Prostate gland (tissue), 2 donors: ENCODE measurements at regions not wholly inside any gene's neighbourhood (a gene's known extent, or its start where the extent isn't known, plus 50 kb on each side); places are given as distances from the start of the nearest gene placed in this dataset.

Experiments used
- DNase-seq: peaks from one replicate; pipeline ENCODE4 v3.0.0-alpha.2; 2019; ENCODE audit warnings: low spot score
- H3K27ac ChIP-seq, 2 donors: fragments of 200-600 bp; sonication (generic); 2 replicates each; pipeline ENCODE4 v1.5.1; 2017 to 2019
- H3K27me3 ChIP-seq: fragments of 200-600 bp; sonication (generic); replicated peaks from 2 replicates; pipeline ENCODE4 v1.5.1; 2019; ENCODE audit not compliant: insufficient read depth
- H3K36me3 ChIP-seq, 2 donors: fragments of 200-600 bp; sonication (generic); 1 replicate in 1 of 2; 2 replicates in 1 of 2; pipeline versions ENCODE4 v1.5.1 to v1.8.1; 2017 to 2019
- H3K4me1 ChIP-seq: fragments of 200-600 bp; sonication (generic); replicated peaks from 2 replicates; pipeline ENCODE4 v1.5.1; 2019
- H3K4me3 ChIP-seq, 2 donors: fragments of 200-600 bp; sonication (generic); 2 replicates each; pipeline ENCODE4 v1.5.1; 2017 to 2019
- H3K9me3 ChIP-seq: fragments of 200-600 bp; sonication (generic); 2 replicates; pipeline ENCODE4 v1.5.1; 2017
- CTCF ChIP-seq, 4 experiments: fragments of 200-600 bp in 2 of 4; fragments of 450-650 bp in 2 of 4; sonication (generic) in 2 of 4; IDR thresholded peaks; 1 replicate in 3 of 4; 2 replicates in 1 of 4; pipeline ENCODE4 v1.5.1; 2016 to 2019; ENCODE audit warnings: antibody characterized with exemption in 4 of 4, mild to moderate bottlenecking in 2 of 4, moderate library complexity in 2 of 4
- POLR2A ChIP-seq: fragments of 450-650 bp; IDR thresholded peaks from one replicate; pipeline ENCODE4 v1.6.1; 2016; ENCODE audit warnings: antibody characterized with exemption, mild to moderate bottlenecking
- POLR2AphosphoS5 ChIP-seq: sonication (generic); formaldehyde crosslinking; IDR thresholded peaks from one replicate; pipeline ENCODE4 v1.6.1; 2017; ENCODE audit warnings: antibody characterized with exemption
- WGBS: methylation state at CpG from one replicate; pipeline ENCODE4 v1.1.5; 2018; 5-methylcytosine and 5-hydroxymethylcytosine counted together
- intact Hi-C: fragments of 100-400 bp; cut with DNase I; formaldehyde crosslinking; loops from one replicate; pipeline ENCODE4 v1.14.2; 2022

GRCh38 chr11:91326751-91327150 is 897.9 kb upstream of the FAT3 start:
- intact Hi-C loops, result no loop called here

GRCh38 chr11:91326280-91326679 is 898.3 kb upstream of the FAT3 start:
- no peaks in the 10 kb centered on the region for H3K9me3 ChIP-seq
- H3K4me3 ChIP-seq, result no peak overlapping the region
- no peaks in the 10 kb centered on the region for H3K4me1 ChIP-seq
- intact Hi-C loops, result no loop called here
- no peak for DNase-seq
- TF ChIP-seq POLR2AphosphoS5 (no peak), CTCF (IDR thresholded peaks at IDR 0.05) (no peak), POLR2A (no peak)
- H3K36me3 ChIP-seq, result no peaks in the 10 kb centered on the region
- no peaks in the 10 kb centered on the region for H3K27me3 ChIP-seq
- H3K27ac ChIP-seq, result no peak overlapping the region
- WGBS, result 92% methylated on average over 2 of the region's 2 CpGs

More at GRCh38 chr11:91326751-91327150, 897.9 kb upstream of the FAT3 start:
- Histone ChIP-seq H3K4me1 (no peaks in the 10 kb centered on the region), H3K36me3 (no peaks in the 10 kb centered on the region), H3K27me3 (no peaks in the 10 kb centered on the region), H3K9me3 (no peaks in the 10 kb centered on the region), H3K27ac (no peak overlapping the region), H3K4me3 (no peak overlapping the region)
- no peak for DNase-seq
- WGBS, result 87% methylated on average over 2 of the region's 2 CpGs
- no peak for TF ChIP-seq CTCF (IDR thresholded peaks at IDR 0.05)
- no peak for TF ChIP-seq POLR2AphosphoS5
- no peak for TF ChIP-seq POLR2A

- 89% methylated on average over 2 of the region's 2 CpGs for WGBS
- Histone ChIP-seq H3K9me3 (no peaks in the 10 kb centered on the region), H3K4me3 (no peak overlapping the region), H3K4me1 (no peaks in the 10 kb centered on the region), H3K27ac (no peak overlapping the region), H3K36me3 (no peaks in the 10 kb centered on the region), H3K27me3 (no peaks in the 10 kb centered on the region)
- DNase-seq, result no peak
- no peak for TF ChIP-seq CTCF (IDR thresholded peaks at IDR 0.05)
- TF ChIP-seq POLR2AphosphoS5, result no peak
- no peak for TF ChIP-seq POLR2A
- intact Hi-C loops, result no loop called here
Measured at GRCh38 chr11:91314521-91314920, 910.1 kb upstream of the FAT3 start.

- DNase-seq, result no peak
- Histone ChIP-seq H3K27ac (no peak overlapping the region), H3K27me3 (no peaks in the 10 kb centered on the region), H3K9me3 (no peaks in the 10 kb centered on the region), H3K4me1 (no peaks in the 10 kb centered on the region), H3K4me3 (no peak overlapping the region), H3K36me3 (no peaks in the 10 kb centered on the region)
- no peak for TF ChIP-seq POLR2A
- no peak for TF ChIP-seq CTCF (IDR thresholded peaks at IDR 0.05)
- WGBS, result 77% methylated on average over 2 of the region's 2 CpGs
- intact Hi-C loops, result no loop called here
Measured at GRCh38 chr11:91312541-91312940, 912.1 kb upstream of the FAT3 start.

- WGBS, result 82% methylated on average over 3 of the region's 3 CpGs
Measured at GRCh38 chr11:91310085-91310484, 914.5 kb upstream of the FAT3 start.

More at GRCh38 chr11:91310085-91310484, 914.5 kb upstream of the FAT3 start:
- Histone ChIP-seq H3K9me3 (no peaks in the 10 kb centered on the region), H3K27ac (no peak overlapping the region), H3K4me1 (no peaks in the 10 kb centered on the region), H3K4me3 (no peak overlapping the region), H3K36me3 (no peaks in the 10 kb centered on the region), H3K27me3 (no peaks in the 10 kb centered on the region)
- no peak for DNase-seq
- TF ChIP-seq POLR2A (no peak), POLR2AphosphoS5 (no peak), CTCF (IDR thresholded peaks at IDR 0.05) (no peak)
- intact Hi-C loops, result no loop called here
